GM19035 (cell line): ENCODE measurements at regions not wholly inside any gene's neighbourhood (a gene's known extent, or its start where the extent isn't known, plus 50 kb on each side); places are given as distances from the start of the nearest gene placed in this dataset.
"Not testable (repeated sequence)": the region's sequence is repeated elsewhere in the genome, so short reads cannot be mapped to it uniquely, and the experiment has no call there.

Source experiments
- ATAC-seq: cut with Tn5 transposase; IDR thresholded peaks from one replicate; pipeline ENCODE4 v1.9.1; 2021; ENCODE audit not compliant: unreplicated experiment

- no peak for ATAC-seq
Observed at GRCh38 chr12:114616081-114616480, 67.9 kb downstream of the TBX3 start.

- ATAC-seq, result no peak
Observed at GRCh38 chr12:114614040-114614439, 69.9 kb downstream of the TBX3 start.

GRCh38 chr12:114612062-114612461 lies 71.9 kb downstream of the TBX3 start:
- ATAC-seq, result no peak

- no peak for ATAC-seq
Observed at GRCh38 chr12:114611145-114612018, 72.6 kb downstream of the TBX3 start.

GRCh38 chr12:114608509-114608908 lies 75.5 kb downstream of the TBX3 start:
- no peak for ATAC-seq

- ATAC-seq, result no peak
Observed at GRCh38 chr12:114605918-114606317, 78.1 kb downstream of the TBX3 start.

GRCh38 chr12:114604606-114605005 lies 79.4 kb downstream of the TBX3 start:
- no peak for ATAC-seq

- ATAC-seq, result not testable (repeated sequence)
Observed at GRCh38 chr12:114600584-114600983, 83.4 kb downstream of the TBX3 start.

- ATAC-seq, result no peak
Observed at GRCh38 chr12:114598111-114598510, 85.9 kb downstream of the TBX3 start.

GRCh38 chr12:114592946-114593345 lies 91.0 kb downstream of the TBX3 start:
- ATAC-seq, result no peak

GRCh38 chr12:114588061-114588460 lies 95.9 kb downstream of the TBX3 start:
- ATAC-seq, result no peak

GRCh38 chr12:114580306-114580705 lies 103.7 kb downstream of the TBX3 start:
- ATAC-seq, result no peak

- no peak for ATAC-seq
Observed at GRCh38 chr12:114579389-114579788, 104.6 kb downstream of the TBX3 start.

- no peak for ATAC-seq
Observed at GRCh38 chr12:114562654-114563053, 121.3 kb downstream of the TBX3 start.

GRCh38 chr12:114555451-114555850 lies 128.5 kb downstream of the TBX3 start:
- no peak for ATAC-seq

GRCh38 chr12:114547636-114548035 lies 136.3 kb downstream of the TBX3 start:
- ATAC-seq, result no peak

GRCh38 chr12:114530417-114530816 lies 124.5 kb upstream of the TBX5 start:
- no peak for ATAC-seq

GRCh38 chr12:114529966-114530365 lies 124.0 kb upstream of the TBX5 start:
- no peak for ATAC-seq

- no peak for ATAC-seq
Observed at GRCh38 chr12:114528766-114529165, 122.8 kb upstream of the TBX5 start.

- not testable (repeated sequence) for ATAC-seq
Observed at GRCh38 chr12:114521160-114521559, 115.2 kb upstream of the TBX5 start.

- no peak for ATAC-seq
Observed at GRCh38 chr12:114512351-114512750, 106.4 kb upstream of the TBX5 start.

GRCh38 chr12:114508529-114509129 lies 102.7 kb upstream of the TBX5 start:
- peak; percentile 55 for ATAC-seq
